Germinal center (tissue), 1 donor: ENCODE measurements at regions not wholly inside any gene's neighbourhood (a gene's known extent, or its start where the extent isn't known, plus 50 kb on each side); places are given as distances from the start of the nearest gene placed in this dataset.

Source experiments
- DNase-seq: peaks from one replicate; pipeline ENCODE4 v3.0.0; 2012; ENCODE audit warnings: mixed read lengths, low spot score

DNA sequence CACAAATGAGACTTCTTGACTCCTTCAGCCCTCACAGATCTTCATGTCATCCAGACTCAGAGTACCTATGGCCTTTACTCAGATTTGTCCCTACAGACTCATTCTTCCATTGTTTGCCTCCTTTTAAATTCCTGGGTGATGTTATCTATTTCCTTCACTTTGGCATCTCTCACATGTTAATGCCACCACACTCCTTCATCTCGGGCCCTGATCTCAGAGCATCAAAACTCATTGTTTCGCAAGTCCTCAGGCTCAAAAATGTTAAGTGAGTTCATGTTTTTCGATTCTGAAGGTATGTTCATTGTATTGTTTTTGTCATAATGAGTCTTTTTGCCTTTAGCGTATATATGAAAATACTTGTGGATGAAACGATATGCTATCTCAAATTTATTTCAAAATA, 62.3 kb upstream of the AHR start:
- DNase-seq, result no peak

GRCh38 chr7:17236603-17237002, 61.8 kb upstream of the AHR start:
- no peak for DNase-seq

- DNase-seq, result no peak
Measured at GRCh38 chr7:17239046-17239445, 59.4 kb upstream of the AHR start.

DNA sequence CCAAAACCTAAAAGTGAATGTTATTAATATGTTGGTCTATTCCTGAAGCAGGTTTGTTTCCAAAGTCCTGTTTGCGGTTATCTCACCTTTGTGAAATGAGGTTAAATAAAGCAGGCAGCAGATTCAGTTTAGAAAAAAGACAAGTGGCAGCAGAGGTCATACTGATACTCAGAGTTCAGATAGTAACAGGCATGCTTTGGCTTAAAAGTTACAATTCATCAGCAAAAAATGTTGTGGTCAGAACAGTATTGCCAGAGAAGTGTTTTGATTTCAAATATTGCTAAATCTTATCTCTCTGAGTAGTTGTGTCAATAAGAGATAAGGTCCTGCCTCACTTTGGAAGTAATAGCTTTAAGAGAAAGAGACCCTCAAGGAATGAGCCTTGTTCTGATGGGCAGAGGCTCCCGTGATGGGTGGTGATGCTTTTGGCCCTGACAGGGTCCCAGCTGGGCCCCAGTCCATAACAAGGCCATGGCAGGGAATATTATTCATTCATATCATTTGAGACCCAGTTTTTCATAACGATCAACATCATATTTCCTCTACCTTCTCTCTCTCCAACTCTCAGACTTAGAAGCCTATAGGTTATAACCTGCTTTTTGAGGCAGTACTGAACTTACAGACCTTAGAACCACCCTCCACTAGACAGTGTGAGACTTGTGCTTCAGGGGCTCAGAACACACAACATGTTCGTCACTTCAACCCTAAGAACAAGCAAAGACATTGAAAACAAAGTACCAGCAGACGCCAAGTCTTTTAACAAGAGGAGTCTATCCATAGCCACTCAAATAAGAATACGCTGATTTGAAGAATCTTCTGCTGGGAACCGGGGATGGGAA, 58.5 kb upstream of the AHR start:
- DNase-seq, result no peak

GRCh38 chr7:17242504-17242903, 55.9 kb upstream of the AHR start:
- DNase-seq, result no peak

DNA sequence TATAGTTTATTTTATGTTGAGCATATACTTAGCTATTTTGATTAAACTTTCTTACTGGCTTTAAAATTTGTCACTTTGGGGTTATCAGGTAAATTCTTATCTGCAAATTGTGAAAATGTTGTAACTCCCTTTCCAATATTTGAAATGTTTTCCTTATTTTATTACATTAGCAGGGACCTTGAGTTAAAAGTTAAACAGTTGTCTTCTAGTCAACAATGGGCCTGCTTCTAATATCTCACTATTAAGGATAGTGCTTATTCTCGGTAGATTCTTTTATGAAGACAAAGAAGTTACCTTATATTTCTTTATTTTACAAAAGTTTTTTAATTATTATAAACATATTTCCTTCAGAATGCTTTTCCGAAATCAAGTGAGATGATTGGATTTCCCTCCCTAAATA, 53.7 kb upstream of the AHR start:
- DNase-seq, result no peak

- DNase-seq, result no peak
Measured at GRCh38 chr7:17247357-17247756, 51.1 kb upstream of the AHR start.

GRCh38 chr7:17248527-17248926, 49.9 kb upstream of the AHR start:
- DNase-seq, result no peak
